Middle frontal gyrus (tissue), 1 donor: ENCODE measurements at regions not wholly inside any gene's neighbourhood (a gene's known extent, or its start where the extent isn't known, plus 50 kb on each side); places are given as distances from the start of the nearest gene placed in this dataset.
"Not testable (repeated sequence)": the region's sequence is repeated elsewhere in the genome, so short reads cannot be mapped to it uniquely, and the experiment has no call there.

ENCODE experiments used
- DNase-seq: peaks from one replicate; pipeline ENCODE4 v3.0.0-alpha.2; 2015; ENCODE audit warnings: low spot score; ENCODE audit errors: extremely low spot score

DNA sequence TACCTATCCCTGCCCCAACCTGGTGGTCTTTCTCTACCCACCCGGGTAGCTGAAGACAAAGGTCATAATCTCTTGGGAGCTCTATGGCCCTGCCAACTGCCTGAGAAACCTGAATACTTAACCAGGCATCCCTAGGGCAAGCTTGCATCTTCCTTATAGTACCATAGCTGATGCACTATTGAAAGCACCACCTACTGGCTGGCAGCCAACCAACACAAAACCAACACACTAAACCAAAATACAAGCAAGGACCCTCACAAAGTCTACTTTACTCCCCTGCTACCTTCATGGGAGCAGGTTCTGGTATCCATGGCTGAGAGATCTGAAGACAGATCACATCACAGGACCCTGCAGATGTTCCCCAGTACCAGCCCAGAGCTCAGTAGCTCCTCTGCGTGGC is 171.8 kb upstream of the TAS2R1 start:
- DNase-seq = no peak

DNA sequence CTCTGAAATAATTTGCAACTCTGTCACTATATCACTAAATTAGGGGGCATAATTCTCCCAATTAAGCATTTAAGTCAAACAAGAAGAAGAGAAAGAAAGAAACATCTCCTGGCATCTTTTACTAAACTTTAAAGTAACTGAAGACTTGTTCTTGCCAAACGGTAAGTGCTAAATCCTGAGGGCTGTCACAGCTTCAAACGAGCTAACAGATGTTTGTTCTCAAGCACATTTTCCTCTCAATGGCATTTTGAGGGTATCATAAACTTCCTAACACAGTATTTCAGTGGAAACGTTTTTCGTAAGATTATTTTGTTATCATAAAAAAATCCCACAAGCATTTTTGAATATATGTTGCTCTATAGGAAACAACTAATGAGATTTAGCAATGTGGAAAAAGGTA is 169.5 kb upstream of the TAS2R1 start:
- no peak for DNase-seq

- DNase-seq = no peak
Observed at GRCh38 chr5:9790276-9790675, 160.1 kb upstream of the TAS2R1 start.

DNA sequence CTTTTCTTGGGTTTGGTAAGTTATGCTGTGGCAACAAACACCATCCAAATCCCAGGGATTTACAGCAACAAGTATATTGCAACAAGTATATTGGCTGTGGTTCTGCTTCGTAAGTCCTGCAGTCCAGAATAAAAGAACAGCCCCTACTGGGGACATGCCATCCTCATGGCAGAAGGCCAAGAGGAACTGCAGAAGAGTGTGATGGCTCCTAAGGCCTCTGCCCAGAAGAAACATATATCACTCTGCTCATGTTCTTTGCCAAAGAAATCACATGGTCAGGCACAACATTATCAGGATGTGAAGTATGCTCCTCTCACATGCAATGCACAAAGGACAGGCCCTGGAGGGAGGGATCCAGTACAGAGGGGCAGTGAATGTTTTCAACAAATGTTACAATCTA is 159.6 kb upstream of the TAS2R1 start:
- no peak for DNase-seq

- DNase-seq = no peak
Observed at GRCh38 chr5:9787861-9788600, 157.9 kb upstream of the TAS2R1 start.

DNA sequence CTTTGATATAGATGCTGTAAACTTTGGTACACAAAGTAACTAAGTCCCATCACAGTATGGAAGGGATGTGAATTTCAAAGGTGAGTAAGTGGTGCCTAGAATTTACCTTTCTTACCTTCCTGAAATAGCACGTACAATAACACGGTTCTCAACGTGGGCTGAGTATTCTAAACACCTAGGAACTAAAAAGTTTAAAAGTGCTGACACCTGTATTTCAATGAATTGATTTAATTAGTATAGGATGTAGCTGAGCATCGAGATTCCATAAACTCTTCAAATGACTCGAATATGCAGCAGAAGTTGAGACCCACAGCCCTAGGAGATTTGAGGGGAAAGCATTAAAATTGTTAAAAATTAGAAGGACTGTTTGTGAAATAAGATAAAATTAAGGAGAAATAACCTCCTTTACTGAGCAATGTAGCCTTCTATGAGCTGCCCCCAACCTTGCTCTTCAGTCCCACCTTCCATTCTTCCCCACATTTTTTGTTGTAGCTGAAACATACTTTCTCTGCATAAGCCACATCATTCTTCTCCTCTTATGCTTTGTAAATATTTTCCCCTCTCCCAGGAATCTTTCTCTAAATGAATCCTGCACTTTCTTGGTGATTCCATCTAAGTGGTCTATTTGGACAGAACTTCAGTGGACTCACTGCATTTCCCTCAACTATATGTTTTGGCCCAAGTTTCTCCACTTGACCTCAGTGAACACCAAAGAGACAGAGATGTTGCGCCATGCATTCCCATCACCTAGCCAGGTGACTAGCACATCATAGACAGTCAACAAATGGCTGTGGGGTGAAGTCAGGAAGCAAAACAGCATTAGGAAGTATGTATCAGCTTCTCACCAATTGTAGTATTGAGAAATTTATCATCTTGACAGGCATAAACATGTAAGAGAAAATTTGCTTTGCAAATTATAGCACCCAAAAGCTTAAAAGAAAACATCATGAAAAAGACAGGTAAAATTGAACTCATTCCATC is 156.5 kb upstream of the TAS2R1 start:
- DNase-seq = no peak

GRCh38 chr5:9785751-9786150 is 155.6 kb upstream of the TAS2R1 start:
- no peak for DNase-seq

- no peak for DNase-seq
Observed at GRCh38 chr5:9784231-9784630, 154.1 kb upstream of the TAS2R1 start.

DNA sequence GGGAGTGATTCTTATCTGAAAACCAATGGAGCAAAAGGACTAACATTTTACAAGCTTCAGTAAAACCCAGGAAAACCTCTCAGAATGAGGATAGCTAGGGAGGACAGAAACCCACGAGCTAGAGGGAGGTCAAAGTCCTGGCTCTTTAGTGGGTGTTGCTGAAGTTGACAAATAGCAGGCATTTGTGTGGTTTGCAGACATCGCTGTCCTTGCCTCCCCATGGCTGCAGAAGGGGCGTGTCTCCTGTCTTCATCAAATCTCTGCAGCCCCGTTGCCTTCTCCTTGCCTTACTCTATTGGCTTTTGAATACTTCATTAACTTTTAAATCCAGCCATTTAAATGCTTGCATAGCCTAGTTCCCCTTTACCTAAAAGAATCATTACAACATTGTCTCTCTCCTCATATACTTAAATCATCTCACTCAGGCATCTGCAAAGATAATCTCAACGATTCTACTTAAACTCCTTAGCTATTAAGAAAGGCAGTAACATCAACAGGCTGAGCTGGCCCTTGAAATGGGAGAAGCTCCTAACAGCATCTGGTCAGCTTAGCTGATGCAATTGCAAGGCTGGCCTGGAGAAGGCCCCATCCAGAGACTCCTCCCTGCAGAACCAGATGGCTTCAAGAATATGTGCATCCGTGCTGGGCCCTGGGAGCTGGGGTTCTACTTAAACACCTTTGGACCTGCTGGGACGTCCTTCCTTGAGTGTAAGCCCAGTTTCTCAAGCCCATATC is 152.8 kb upstream of the TAS2R1 start:
- no peak for DNase-seq

GRCh38 chr5:9781890-9782289 is 151.7 kb upstream of the TAS2R1 start:
- no peak for DNase-seq

- no peak for DNase-seq
Observed at GRCh38 chr5:9781275-9781674, 151.1 kb upstream of the TAS2R1 start.

- no peak for DNase-seq
Observed at GRCh38 chr5:9780501-9780900, 150.3 kb upstream of the TAS2R1 start.

DNA sequence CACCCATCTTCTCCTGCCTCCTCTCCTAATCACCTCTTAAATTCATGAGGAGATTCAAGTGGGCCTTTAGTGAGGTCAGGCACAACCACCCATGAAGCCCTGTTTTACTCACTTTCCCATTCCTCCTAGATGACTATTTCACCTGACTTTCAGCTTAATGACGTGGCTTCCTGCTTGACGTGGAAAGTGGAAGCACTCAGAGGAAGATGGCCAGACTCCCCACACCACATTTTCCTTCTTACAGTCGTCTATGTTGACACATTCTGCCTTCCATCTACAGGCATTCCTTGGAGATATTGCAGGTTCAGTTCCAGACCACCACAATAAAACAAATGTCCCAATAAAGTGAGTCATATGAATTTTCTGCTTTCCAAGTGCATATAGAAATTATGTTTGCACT is 146.4 kb upstream of the TAS2R1 start:
- no peak for DNase-seq

- no peak for DNase-seq
Observed at GRCh38 chr5:9775339-9775738, 145.2 kb upstream of the TAS2R1 start.

GRCh38 chr5:9774472-9775079 is 144.4 kb upstream of the TAS2R1 start:
- no peak for DNase-seq

DNA sequence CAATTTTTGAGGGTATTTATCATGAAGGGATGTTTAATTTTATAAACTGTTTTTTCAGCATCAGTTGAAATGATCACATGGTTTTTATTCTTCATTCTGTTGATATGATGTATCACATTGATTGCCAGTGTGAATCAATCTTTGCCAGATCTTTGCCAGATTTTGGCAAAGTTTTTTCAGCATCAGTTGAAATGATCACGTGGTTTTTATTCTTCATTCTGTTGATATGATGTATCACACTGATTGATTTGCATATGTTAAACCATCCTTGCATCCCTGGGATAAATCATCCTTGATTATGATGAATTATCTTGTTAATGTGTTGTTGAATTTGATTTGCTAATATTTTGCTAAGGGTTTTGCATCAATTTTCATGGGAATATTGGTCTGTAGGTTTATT is 140.9 kb upstream of the TAS2R1 start:
- no peak for DNase-seq

GRCh38 chr5:9766581-9766980 is 136.4 kb upstream of the TAS2R1 start:
- DNase-seq = no peak

DNA sequence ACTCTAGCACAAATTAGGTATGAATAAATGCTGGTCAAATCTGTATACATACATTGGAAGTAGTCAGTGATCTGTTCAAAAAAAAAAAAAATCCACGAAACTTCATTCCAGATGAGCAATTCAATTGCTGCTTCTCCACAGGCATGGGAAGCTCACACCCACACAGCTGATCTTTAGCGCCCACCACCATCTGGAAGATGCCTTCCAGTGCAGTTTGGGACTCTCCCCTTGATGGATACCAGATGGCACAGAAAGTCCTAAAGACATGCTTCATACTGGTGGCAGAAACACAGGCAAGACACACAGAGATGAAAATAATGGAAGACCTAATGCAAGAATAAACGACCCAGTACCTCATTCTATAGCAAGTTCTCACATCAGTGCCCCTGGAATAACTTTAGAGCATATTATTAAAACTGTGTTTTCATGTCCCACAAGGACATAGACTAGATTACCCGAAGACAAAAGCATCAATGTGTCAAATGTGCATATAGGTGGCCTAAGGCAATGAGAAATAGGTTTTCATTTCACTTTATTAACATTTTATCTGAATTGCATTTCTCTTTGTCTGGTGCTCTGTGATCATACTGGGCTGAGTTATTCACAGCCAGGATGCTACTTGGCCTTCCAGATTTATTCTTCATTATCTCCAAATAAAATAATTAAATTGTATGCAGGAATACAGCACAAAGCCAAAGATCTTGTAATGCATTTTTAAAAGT is 135.4 kb upstream of the TAS2R1 start:
- peak; percentile 6 for DNase-seq

- DNase-seq = no peak
Observed at GRCh38 chr5:9761706-9762105, 131.6 kb upstream of the TAS2R1 start.

GRCh38 chr5:9752670-9753069 is 122.5 kb upstream of the TAS2R1 start:
- not testable (repeated sequence) for DNase-seq

GRCh38 chr5:9743507-9743906 is 113.4 kb upstream of the TAS2R1 start:
- no peak for DNase-seq
